ENCODE measurements at regions not wholly inside any gene's neighbourhood (a gene's known extent, or its start where the extent isn't known, plus 50 kb on each side); places are given as distances from the start of the nearest gene placed in this dataset.

GRCh38 chr1:238177960-238178645 lies 287.4 kb upstream of the ZP4 start:
- Histone ChIP-seq H3K36me3 (replicated peaks in 1 of 2; ENCODE audit: control insufficient read depth in 1 of 2, insufficient read depth in 2 of 2, low read length in 2 of 2) (no peaks in the 10 kb centered on the region), H3K4me1 (ENCODE audit: insufficient read depth, low read length) (no peaks in the 10 kb centered on the region), H3K9ac (ENCODE audit: insufficient read depth, low read depth, low read length) (no peak overlapping the region), H3K9me3 (ENCODE audit: low read length) (peaks cover 98% of the 10 kb centered on the region), H3K79me2 (ENCODE audit: insufficient read depth, low read length) (no peaks in the 10 kb centered on the region), H3K27me3 (ENCODE audit: control insufficient read depth in 1 of 2, insufficient read depth in 2 of 2, low read length in 2 of 2) (no peaks in the 10 kb centered on the region), H3K27ac (ENCODE audit: extremely low read length, insufficient read depth, low read length) (no peak overlapping the region), H4K20me1 (ENCODE audit: insufficient read depth, low read length) (no peaks in the 10 kb centered on the region), H3K4me3 (replicated peaks in 1 of 3; ENCODE audit: insufficient read depth in 1 of 3, low read depth in 2 of 3, low read length in 3 of 3) (no peak overlapping the region), H2AFZ (ENCODE audit: low read length) (no peak overlapping the region), H3K4me2 (ENCODE audit: low read depth, low read length) (no peak overlapping the region)
- ATAC-seq (no peak), DNase-seq (ENCODE audit: low spot score) (no peak), FAIRE-seq (no peak)
- CTCF ChIA-PET (ENCODE audit: low intra/inter-chr PET ratio, low total read pairs): no interaction called here
- no TSS peak for BruUV-seq (replicated peaks)
- intact Hi-C loops (cut with micrococcal nuclease; ENCODE audit: unreplicated experiment): no loop called here
- in situ Hi-C loops (cut with HindIII; ENCODE audit: extremely low pct_ligation_motif_present, low pct_unique_long_range_greater_than_20kb): no loop called here
- WGBS (ENCODE audit: low lambda C conversion rate): 16% methylated on average over 7 of the region's 7 CpGs
- POLR2A ChIA-PET: no interaction called here
- TF ChIP-seq ZBTB39 (CRISPR knock-in tag; IDR thresholded peaks at IDR 0.05) (no peak), AHR (CRISPR knock-in tag; IDR thresholded peaks at IDR 0.05) (no peak), ZNF468 (CRISPR knock-in tag; IDR thresholded peaks at IDR 0.05) (no peak), KLF15 (CRISPR knock-in tag; IDR thresholded peaks at IDR 0.05; ENCODE audit: borderline replicate concordance) (no peak), SOX5 (CRISPR knock-in tag; IDR thresholded peaks at IDR 0.05; ENCODE audit: borderline replicate concordance) (no peak), SKI (IDR thresholded peaks at IDR 0.05; ENCODE audit: partially characterized antibody) (no peak), NAIF1 (CRISPR knock-in tag; IDR thresholded peaks at IDR 0.05; ENCODE audit: borderline replicate concordance) (no peak), LRRFIP1 (CRISPR knock-in tag; conservative IDR thresholded peaks at IDR 0.05) (no peak), ZNF562 (CRISPR knock-in tag; IDR thresholded peaks at IDR 0.05; ENCODE audit: borderline replicate concordance) (no peak), RAD21 (CRISPR knock-in tag; IDR thresholded peaks at IDR 0.05) (no peak), ZNF740 (CRISPR knock-in tag; IDR thresholded peaks at IDR 0.05) (no peak), SNRNP70 (IDR thresholded peaks at IDR 0.05; ENCODE audit: low read depth, low read length) (no peak), EP300 (IDR thresholded peaks at IDR 0.05; ENCODE audit: low read depth in 2 of 2, low read length in 2 of 2) (no peak), EP300 (CRISPR knock-in tag; IDR thresholded peaks at IDR 0.05; ENCODE audit: borderline replicate concordance) (no peak)
- TF ChIP-seq, protein P1, sequence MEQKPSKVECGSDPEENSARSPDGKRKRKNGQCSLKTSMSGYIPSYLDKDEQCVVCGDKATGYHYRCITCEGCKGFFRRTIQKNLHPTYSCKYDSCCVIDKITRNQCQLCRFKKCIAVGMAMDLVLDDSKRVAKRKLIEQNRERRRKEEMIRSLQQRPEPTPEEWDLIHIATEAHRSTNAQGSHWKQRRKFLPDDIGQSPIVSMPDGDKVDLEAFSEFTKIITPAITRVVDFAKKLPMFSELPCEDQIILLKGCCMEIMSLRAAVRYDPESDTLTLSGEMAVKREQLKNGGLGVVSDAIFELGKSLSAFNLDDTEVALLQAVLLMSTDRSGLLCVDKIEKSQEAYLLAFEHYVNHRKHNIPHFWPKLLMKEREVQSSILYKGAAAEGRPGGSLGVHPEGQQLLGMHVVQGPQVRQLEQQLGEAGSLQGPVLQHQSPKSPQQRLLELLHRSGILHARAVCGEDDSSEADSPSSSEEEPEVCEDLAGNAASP (CRISPR knock-in tag; IDR thresholded peaks at IDR 0.05; ENCODE audit: borderline replicate concordance): no peak
- TF ChIP-seq, protein P2, sequence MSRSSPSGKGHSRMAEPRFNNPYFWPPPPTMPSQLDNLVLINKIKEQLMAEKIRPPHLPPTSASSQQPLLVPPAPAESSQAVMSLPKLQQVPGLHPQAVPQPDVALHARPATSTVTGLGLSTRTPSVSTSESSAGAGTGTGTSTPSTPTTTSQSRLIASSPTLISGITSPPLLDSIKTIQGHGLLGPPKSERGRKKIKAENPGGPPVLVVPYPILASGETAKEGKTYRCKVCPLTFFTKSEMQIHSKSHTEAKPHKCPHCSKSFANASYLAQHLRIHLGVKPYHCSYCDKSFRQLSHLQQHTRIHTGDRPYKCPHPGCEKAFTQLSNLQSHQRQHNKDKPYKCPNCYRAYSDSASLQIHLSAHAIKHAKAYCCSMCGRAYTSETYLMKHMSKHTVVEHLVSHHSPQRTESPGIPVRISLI (CRISPR knock-in tag; IDR thresholded peaks at IDR 0.05; ENCODE audit: borderline replicate concordance): no peak
